GM21367 (cell line): ENCODE measurements at regions not wholly inside any gene's neighbourhood (a gene's known extent, or its start where the extent isn't known, plus 50 kb on each side); places are given as distances from the start of the nearest gene placed in this dataset.

ENCODE experiments used
- ATAC-seq: cut with Tn5 transposase; IDR thresholded peaks from one replicate; pipeline ENCODE4 v1.9.1; 2021; ENCODE audit not compliant: unreplicated experiment

- ATAC-seq = no peak
Observed at GRCh38 chr13:106243011-106243565, 292.4 kb downstream of the EFNB2 start.

- ATAC-seq = no peak
Observed at GRCh38 chr13:106241974-106242953, 293.2 kb downstream of the EFNB2 start.

- ATAC-seq = no peak
Observed at GRCh38 chr13:106238690-106239089, 296.8 kb downstream of the EFNB2 start.

- ATAC-seq = no peak
Observed at GRCh38 chr13:106234636-106235035, 300.8 kb downstream of the EFNB2 start.

- ATAC-seq = no peak
Observed at GRCh38 chr13:106233134-106233735, 302.2 kb downstream of the EFNB2 start.

- ATAC-seq = no peak
Observed at GRCh38 chr13:106232681-106233080, 302.8 kb downstream of the EFNB2 start.

GRCh38 chr13:106230450-106230849, 305.0 kb downstream of the EFNB2 start:
- no peak for ATAC-seq

- no peak for ATAC-seq
Observed at GRCh38 chr13:106225126-106225525, 310.3 kb downstream of the EFNB2 start.

GRCh38 chr13:106220211-106220610, 315.3 kb downstream of the EFNB2 start:
- ATAC-seq = no peak

- ATAC-seq = no peak
Observed at GRCh38 chr13:106213028-106213757, 322.3 kb downstream of the EFNB2 start.

GRCh38 chr13:106212386-106213010, 323.0 kb downstream of the EFNB2 start:
- ATAC-seq = no peak

- no peak for ATAC-seq
Observed at GRCh38 chr13:106210324-106210723, 325.1 kb downstream of the EFNB2 start.

GRCh38 chr13:106205871-106206270, 329.6 kb downstream of the EFNB2 start:
- ATAC-seq = no peak

GRCh38 chr13:106197496-106197895, 338.0 kb downstream of the EFNB2 start:
- ATAC-seq = no peak

GRCh38 chr13:106187501-106188095, 347.9 kb downstream of the EFNB2 start:
- ATAC-seq = no peak

GRCh38 chr13:106187101-106187500, 348.4 kb downstream of the EFNB2 start:
- ATAC-seq = no peak

GRCh38 chr13:106186366-106187030, 349.0 kb downstream of the EFNB2 start:
- no peak for ATAC-seq

- ATAC-seq = no peak
Observed at GRCh38 chr13:106184790-106185189, 350.7 kb downstream of the EFNB2 start.

GRCh38 chr13:106183410-106184065, 351.9 kb downstream of the EFNB2 start:
- ATAC-seq = no peak
